HepG2 (cell line): ENCODE measurements at regions not wholly inside any gene's neighbourhood (a gene's known extent, or its start where the extent isn't known, plus 50 kb on each side); places are given as distances from the start of the nearest gene placed in this dataset.

Source experiments
- GABPA ChIP-seq, 2 experiments: IDR thresholded peaks; 2 replicates each; pipeline ENCODE4 v1.6.1; 2011 to 2016; ENCODE audit warnings: low read depth in 2 of 2, low read length in 1 of 2, missing biosample characterization in 1 of 2, missing genetic modification characterization in 1 of 2
- GTF2F1 ChIP-seq: fragments of 150-350 bp; IDR thresholded peaks from 2 replicates; pipeline ENCODE4 v1.6.1; 2014; ENCODE audit warnings: low read length
- TCF12 ChIP-seq, 2 experiments: fragments of 450-650 bp in 1 of 2; sonication (generic) in 1 of 2; formaldehyde crosslinking in 1 of 2; IDR thresholded peaks; 2 replicates each; pipeline versions ENCODE4 v1.6.1 to v1.8.0; 2017 to 2022; ENCODE audit warnings: antibody characterized with exemption in 1 of 2, mild to moderate bottlenecking in 1 of 2, missing genetic modification reagents in 1 of 2, moderate library complexity in 1 of 2
- TEAD2 ChIP-seq: sonication (generic); formaldehyde crosslinking; IDR thresholded peaks from 2 replicates; pipeline ENCODE4 v1.9.0; 2021; ENCODE audit warnings: missing genetic modification reagents
- ZNF451 ChIP-seq: sonication (generic); formaldehyde crosslinking; IDR thresholded peaks from 2 replicates; pipeline ENCODE4 v1.5.0; 2020; ENCODE audit warnings: mild to moderate bottlenecking, missing genetic modification reagents
- ZNF83 ChIP-seq: sonication (generic); formaldehyde crosslinking; IDR thresholded peaks from 2 replicates; pipeline ENCODE4 v1.4.0; 2020; ENCODE audit warnings: missing genetic modification reagents, mild to moderate bottlenecking, borderline replicate concordance
- TF ChIP-seq, protein P1 (sequence below), 2 experiments: sonication (generic) in 1 of 2; formaldehyde crosslinking in 1 of 2; IDR thresholded peaks; 2 replicates each; pipeline versions ENCODE4 v1.4.0 to v1.6.1; 2018 to 2020; ENCODE audit warnings: missing genetic modification reagents in 2 of 2, borderline replicate concordance in 1 of 2, low read depth in 1 of 2, mild to moderate bottlenecking in 1 of 2, missing biosample characterization in 1 of 2

DNA sequence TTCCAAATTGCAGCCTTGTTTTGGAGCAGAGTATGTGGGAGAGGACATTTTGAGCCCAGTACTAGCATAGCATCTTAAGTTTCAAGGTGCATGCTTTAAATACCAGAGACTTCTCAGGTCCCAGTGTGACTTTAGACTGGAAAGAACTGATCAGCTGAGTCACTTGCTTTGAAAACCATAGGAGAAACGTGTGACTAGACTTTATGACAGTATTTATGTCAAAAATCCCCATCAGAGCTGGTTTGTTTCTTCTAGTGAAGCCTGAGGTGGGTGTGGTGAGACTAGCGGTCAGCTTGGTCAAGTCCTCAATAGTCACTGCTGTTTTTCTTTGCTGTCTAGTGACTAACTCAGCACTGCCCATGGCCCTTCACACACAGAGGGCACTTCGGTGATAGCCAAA, 724.2 kb downstream of the GATA3 start:
- TF ChIP-seq, protein P1, sequence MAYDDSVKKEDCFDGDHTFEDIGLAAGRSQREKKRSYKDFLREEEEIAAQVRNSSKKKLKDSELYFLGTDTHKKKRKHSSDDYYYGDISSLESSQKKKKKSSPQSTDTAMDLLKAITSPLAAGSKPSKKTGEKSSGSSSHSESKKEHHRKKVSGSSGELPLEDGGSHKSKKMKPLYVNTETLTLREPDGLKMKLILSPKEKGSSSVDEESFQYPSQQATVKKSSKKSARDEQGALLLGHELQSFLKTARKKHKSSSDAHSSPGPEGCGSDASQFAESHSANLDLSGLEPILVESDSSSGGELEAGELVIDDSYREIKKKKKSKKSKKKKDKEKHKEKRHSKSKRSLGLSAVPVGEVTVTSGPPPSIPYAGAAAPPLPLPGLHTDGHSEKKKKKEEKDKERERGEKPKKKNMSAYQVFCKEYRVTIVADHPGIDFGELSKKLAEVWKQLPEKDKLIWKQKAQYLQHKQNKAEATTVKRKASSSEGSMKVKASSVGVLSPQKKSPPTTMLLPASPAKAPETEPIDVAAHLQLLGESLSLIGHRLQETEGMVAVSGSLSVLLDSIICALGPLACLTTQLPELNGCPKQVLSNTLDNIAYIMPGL (CRISPR knock-in tag; IDR thresholded peaks at IDR 0.05; ENCODE audit: borderline replicate concordance in 1 of 2, low read depth in 1 of 2): no peak
- no peak for TF ChIP-seq GTF2F1
- no peak for TF ChIP-seq GABPA (IDR thresholded peaks at IDR 0.05; ENCODE audit: low read depth, low read length)
- TF ChIP-seq GABPA (CRISPR knock-in tag; IDR thresholded peaks at IDR 0.05; ENCODE audit: low read depth): no peak
- TF ChIP-seq TCF12 (IDR thresholded peaks at IDR 0.05): no peak
- no peak for TF ChIP-seq TCF12 (CRISPR knock-in tag; IDR thresholded peaks at IDR 0.05)
- TF ChIP-seq ZNF451 (CRISPR knock-in tag): no peak
- TF ChIP-seq ZNF83 (CRISPR knock-in tag): no peak
- TF ChIP-seq TEAD2 (CRISPR knock-in tag): no peak
